Heart left ventricle (tissue), 16 donors: ENCODE measurements at regions not wholly inside any gene's neighbourhood (a gene's known extent, or its start where the extent isn't known, plus 50 kb on each side); places are given as distances from the start of the nearest gene placed in this dataset.

ENCODE experiments used
- ATAC-seq, 4 donors: fragments of 200-7000 bp; cut with Tn5 transposase; one replicate each; pipeline ENCODE4 v1.9.1; 2020 to 2022; ENCODE audit warnings: moderate library complexity in 4 of 4, mild to moderate bottlenecking in 3 of 4, moderate number of reproducible peaks in 1 of 4
- DNase-seq, 5 donors: peaks; one replicate each; pipeline ENCODE4 v3.0.0-alpha.2; 2020
- H3K27ac ChIP-seq, 12 donors: fragments of 200-600 bp; sonication (generic) in 4 of 12; one replicate each; pipeline versions ENCODE4 v1.5.0 to v1.8.0; 2016 to 2022; ENCODE audit warnings: mild to moderate bottlenecking in 2 of 12
- H3K27me3 ChIP-seq, 9 donors: fragments of 200-600 bp; sonication (generic) in 2 of 9; one replicate each; pipeline versions ENCODE4 v1.5.1 to v1.8.0; 2016 to 2022; ENCODE audit warnings: mild to moderate bottlenecking in 3 of 9
- H3K36me3 ChIP-seq, 9 donors: fragments of 200-600 bp; sonication (generic) in 2 of 9; one replicate each; pipeline versions ENCODE4 v1.5.0 to v1.8.0; 2018 to 2022; ENCODE audit warnings: mild to moderate bottlenecking in 2 of 9
- H3K4me1 ChIP-seq, 12 donors: fragments of 200-600 bp; sonication (generic) in 4 of 12; one replicate each; pipeline versions ENCODE4 v1.5.0 to v1.8.0; 2016 to 2022; ENCODE audit warnings: mild to moderate bottlenecking in 3 of 12
- H3K4me3 ChIP-seq, 12 donors: fragments of 200-600 bp; sonication (generic) in 4 of 12; one replicate each; pipeline versions ENCODE4 v1.5.0 to v1.8.0; 2017 to 2022; ENCODE audit warnings: mild to moderate bottlenecking in 9 of 12, moderate library complexity in 4 of 12
- H3K9me3 ChIP-seq, 12 donors: fragments of 200-600 bp; sonication (generic) in 4 of 12; one replicate each; pipeline versions ENCODE4 v1.5.0 to v1.8.0; 2016 to 2022; ENCODE audit warnings: mild to moderate bottlenecking in 1 of 12
- POLR2A ChIP-seq, 2 donors: fragments of 450-650 bp; IDR thresholded peaks; one replicate each; pipeline ENCODE4 v1.6.1; 2017; ENCODE audit warnings: antibody characterized with exemption in 2 of 2, mild to moderate bottlenecking in 2 of 2, moderate library complexity in 2 of 2
- WGBS, 4 donors: extraction: QIAGEN DNeasy Blood & Tissue Kit in 2 of 4; methylation state at CpG; one replicate each; pipeline versions ENCODE4 v1.1.5 to v1.1.7; 2013 to 2018; 5-methylcytosine and 5-hydroxymethylcytosine counted together
- intact Hi-C, 10 donors: fragments of 100-400 bp; cut with DNase I; formaldehyde crosslinking; loops; one replicate each; pipeline versions ENCODE4 v1.11.1 to v1.14.2; 2022
- TF ChIP-seq, protein P1 (sequence below), 12 donors: fragments of 200-600 bp; sonication (generic) in 4 of 12; IDR thresholded peaks; one replicate each; pipeline versions ENCODE4 v1.5.0 to v1.8.0; 2018 to 2022; ENCODE audit warnings: antibody characterized with exemption in 12 of 12, mild to moderate bottlenecking in 5 of 12
- donor health status: ischemic (EF 13 %, LVEDD 7.1; RV severe dilation, severe dysfunction).
- donor health status: healthy with polysubstance abuse.
- donor health status: DM: no; HTN: yes; CAD: no.
- donor health status: DM: no; HTN: no; CAD: no.
- donor health status: ischemic (EF 25% LVEDD 6.9; RV normal size, moderate dysfunction).
- donor health status: ischemic (EF 25% LVEDD 5.7; RV mildly dilated, moderate dysfunction).
- donor health status: healthy.
- donor health status: DM: yes; HTN: yes; CAD: no.
- donor health status: ischemic (EF 35%, LVEDD 5.7; RV mildly dilated, moderate dysfunction).
- donor health status: nonischemic (EF 11% LVEDD 7.7; RV severe dilation, severe dysfunction).
- donor health status: DM: yes; HTN: yes; CAD: no.
- donor health status: PGD.
- donor health status: ischemic (EF 29% LVEDD 5.4; RV normal size, mild dysfunction).
- donor health status: nonischemic (EF 23%, LVEDD 6.1; RV moderate dilation, normal function).

DNA sequence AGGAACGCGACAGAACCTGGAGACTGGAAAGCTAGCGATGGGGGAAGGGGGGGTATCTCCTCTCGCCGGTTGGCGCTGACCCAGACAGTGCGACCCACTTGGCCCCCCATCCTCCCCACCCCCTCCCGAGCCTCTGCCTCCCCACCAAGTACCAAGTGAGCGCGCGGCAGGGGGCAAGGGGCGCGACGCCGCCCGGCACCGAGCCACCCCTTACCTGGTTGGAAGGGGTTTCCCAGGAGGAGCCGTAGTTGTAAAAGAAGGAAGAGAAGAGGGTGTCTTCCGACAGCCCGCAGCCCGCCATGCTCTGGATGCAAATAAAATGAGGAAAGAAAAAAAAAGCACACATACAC, 112.2 kb downstream of the DHX15 start:
- ATAC-seq (no peak), DNase-seq (no peak)
- Histone ChIP-seq H3K27me3 (peaks cover 0 to 50% (median 4%) of the 10 kb centered on the region in 9 donors), H3K27ac (peak overlapping the region in 9 of 12 donors; percentile 9 to 78 (median 69)), H3K36me3 (no peaks in the 10 kb centered on the region), H3K9me3 (no peaks in the 10 kb centered on the region), H3K4me3 (peak overlapping the region; percentile 19 to 92 (median 64)), H3K4me1 (peaks cover 0 to 41% (median 18%) of the 10 kb centered on the region in 12 donors)
- TF ChIP-seq, protein P1, sequence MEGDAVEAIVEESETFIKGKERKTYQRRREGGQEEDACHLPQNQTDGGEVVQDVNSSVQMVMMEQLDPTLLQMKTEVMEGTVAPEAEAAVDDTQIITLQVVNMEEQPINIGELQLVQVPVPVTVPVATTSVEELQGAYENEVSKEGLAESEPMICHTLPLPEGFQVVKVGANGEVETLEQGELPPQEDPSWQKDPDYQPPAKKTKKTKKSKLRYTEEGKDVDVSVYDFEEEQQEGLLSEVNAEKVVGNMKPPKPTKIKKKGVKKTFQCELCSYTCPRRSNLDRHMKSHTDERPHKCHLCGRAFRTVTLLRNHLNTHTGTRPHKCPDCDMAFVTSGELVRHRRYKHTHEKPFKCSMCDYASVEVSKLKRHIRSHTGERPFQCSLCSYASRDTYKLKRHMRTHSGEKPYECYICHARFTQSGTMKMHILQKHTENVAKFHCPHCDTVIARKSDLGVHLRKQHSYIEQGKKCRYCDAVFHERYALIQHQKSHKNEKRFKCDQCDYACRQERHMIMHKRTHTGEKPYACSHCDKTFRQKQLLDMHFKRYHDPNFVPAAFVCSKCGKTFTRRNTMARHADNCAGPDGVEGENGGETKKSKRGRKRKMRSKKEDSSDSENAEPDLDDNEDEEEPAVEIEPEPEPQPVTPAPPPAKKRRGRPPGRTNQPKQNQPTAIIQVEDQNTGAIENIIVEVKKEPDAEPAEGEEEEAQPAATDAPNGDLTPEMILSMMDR (IDR thresholded peaks at IDR 0.05), result no peak
- no peak for TF ChIP-seq POLR2A (IDR thresholded peaks at IDR 0.05)
- 0 to 2% (median 1%) methylated on average over 16 to 21 of the region's 21 CpGs for WGBS, 4 donors
- intact Hi-C loops, result loop anchor here in 1 of 10 donors (10.0 kb wide), 1 partner anchor 83 kb away; no protein-coding TSS in a partner anchor

DNA sequence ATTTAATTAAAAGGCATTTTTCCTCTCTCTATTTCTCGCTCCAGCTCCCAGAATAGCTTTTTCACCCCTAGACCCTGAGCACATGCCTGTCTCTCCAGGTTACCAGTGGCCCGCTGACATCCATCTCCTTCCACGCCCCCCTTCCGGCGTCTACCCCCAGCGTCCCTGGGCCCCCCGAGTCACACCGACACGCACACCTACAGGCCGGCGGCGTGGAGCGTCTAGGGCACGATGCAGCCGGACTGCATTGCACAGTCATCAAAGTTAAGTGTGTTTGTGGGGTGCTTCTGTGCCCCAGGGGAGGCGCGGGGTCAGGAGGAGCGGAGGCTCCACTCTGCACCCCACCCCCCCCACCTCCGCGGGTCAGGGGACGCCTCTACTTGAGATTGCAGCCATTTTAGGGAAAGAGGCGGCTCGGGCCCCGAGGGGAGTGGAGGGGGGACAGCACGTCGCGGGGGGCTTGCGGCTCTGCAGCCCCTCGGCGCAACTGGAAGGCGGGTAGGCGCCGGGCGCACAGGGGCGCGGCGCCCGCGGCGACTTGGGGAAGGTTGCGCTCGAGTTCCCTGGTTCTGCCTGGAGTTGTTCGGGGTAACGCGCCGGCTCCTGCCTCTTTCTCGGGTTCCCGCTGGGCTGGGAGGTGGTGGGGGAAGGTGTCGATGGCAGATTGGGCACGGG, 112.7 kb downstream of the DHX15 start:
- Histone ChIP-seq H3K27me3 (peaks cover 0 to 50% (median 4%) of the 10 kb centered on the region in 9 donors), H3K4me3 (peak overlapping the region; percentile 19 to 92 (median 64)), H3K36me3 (no peaks in the 10 kb centered on the region), H3K9me3 (no peaks in the 10 kb centered on the region), H3K4me1 (peaks cover 0 to 41% (median 18%) of the 10 kb centered on the region in 12 donors), H3K27ac (peak overlapping the region in 9 of 12 donors; percentile 49 to 78 (median 69))
- no peak for TF ChIP-seq POLR2A (IDR thresholded peaks at IDR 0.05)
- TF ChIP-seq, protein P1 (IDR thresholded peaks at IDR 0.05), result no peak
- ATAC-seq, result no peak
- DNase-seq, result peak in 3 of 5 donors; percentile 12 to 41 (median 22)
- intact Hi-C loops, result loop anchor here in 1 of 10 donors (10.0 kb wide), 1 partner anchor 83 kb away; no protein-coding TSS in a partner anchor
- 1% methylated on average over 42 to 50 of the region's 50 CpGs for WGBS, 4 donors

DNA sequence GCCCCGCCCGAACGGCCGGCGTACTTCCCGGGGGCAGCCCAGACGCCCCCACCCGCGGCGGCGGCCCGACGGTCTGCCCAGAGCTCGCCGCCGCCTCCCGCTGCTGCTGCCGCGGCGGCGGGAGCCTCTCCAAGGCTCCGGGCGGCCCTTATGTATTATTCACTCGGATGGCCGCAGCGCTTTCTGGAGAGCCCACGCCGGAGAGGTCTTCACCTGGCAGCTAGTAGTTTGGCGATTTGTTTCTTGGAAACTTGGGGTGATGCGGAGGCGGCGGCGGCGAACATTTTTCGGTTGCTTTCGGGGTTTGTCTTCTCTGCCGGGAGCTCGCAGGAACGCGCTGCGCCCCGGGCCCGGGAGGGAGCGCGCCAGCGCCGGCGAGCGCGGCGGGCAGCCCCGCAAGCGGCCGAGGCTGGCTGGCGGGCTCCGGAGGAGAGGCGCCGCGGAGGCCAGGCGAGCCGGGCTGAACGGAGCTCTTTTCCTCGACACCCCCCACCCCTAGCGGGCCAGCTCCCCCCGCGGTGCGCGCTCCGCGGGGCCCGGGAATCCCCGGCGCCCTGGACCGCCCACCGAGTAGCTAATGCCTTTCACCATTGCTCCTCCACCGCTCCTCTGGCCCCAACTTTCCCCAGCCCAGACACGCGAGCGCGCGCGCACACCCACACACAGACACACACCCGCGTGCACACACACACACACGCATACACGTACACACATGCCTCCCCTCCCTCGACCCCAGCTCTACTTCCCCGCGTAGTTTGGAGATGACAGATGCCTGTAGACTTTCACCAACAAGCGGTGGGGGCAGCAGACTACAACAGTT, 113.5 kb downstream of the DHX15 start:
- intact Hi-C loops, result loop anchor here in 1 of 10 donors (10.0 kb wide), 1 partner anchor 84 kb away; no protein-coding TSS in a partner anchor
- peak overlapping the region; percentile 32 to 78 (median 64) for H3K27ac ChIP-seq
- H3K4me3 ChIP-seq, result peak overlapping the region; percentile 19 to 92 (median 64)
- WGBS, 4 donors, result 0 to 1% (median 1%) methylated on average over 30 to 90 of the region's 90 CpGs
- no peaks in the 10 kb centered on the region for H3K36me3 ChIP-seq
- TF ChIP-seq, protein P1 (IDR thresholded peaks at IDR 0.05), result no peak
- TF ChIP-seq POLR2A (IDR thresholded peaks at IDR 0.05), result no peak
- DNase-seq (peak; percentile 27 to 70 (median 51)), ATAC-seq (peak in 3 of 4 donors; percentile 15 to 26 (median 21))
- no peaks in the 10 kb centered on the region for H3K9me3 ChIP-seq
- H3K27me3 ChIP-seq, result peaks cover 0 to 55% (median 4%) of the 10 kb centered on the region in 9 donors
- peaks cover 0 to 41% (median 18%) of the 10 kb centered on the region in 12 donors for H3K4me1 ChIP-seq

DNA sequence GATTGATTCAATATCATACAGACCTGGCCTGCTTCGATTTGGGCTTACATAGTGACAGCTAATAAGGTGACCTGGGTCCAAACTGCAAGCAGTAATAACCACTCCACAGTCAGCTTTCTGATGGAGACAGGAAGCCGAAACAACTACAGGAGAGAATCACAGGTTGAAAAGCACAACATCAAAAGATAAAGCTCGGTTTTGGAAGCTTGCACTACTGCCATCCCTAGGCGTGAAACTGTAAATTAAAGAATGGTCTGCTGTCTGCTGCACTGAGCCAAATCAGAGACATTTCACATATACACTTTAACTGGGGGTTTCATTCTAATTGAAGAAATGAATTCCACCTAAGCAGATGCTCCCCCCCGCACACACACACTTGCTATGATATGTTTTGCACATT, 116.3 kb downstream of the DHX15 start:
- TF ChIP-seq, protein P1 (IDR thresholded peaks at IDR 0.05), result no peak
- no peak for TF ChIP-seq POLR2A (IDR thresholded peaks at IDR 0.05)
- Histone ChIP-seq H3K4me1 (peaks cover 0 to 35% (median 16%) of the 10 kb centered on the region in 12 donors), H3K9me3 (no peaks in the 10 kb centered on the region), H3K27me3 (peaks cover 0 to 50% (median 4%) of the 10 kb centered on the region in 9 donors), H3K27ac (no peak overlapping the region), H3K36me3 (no peaks in the 10 kb centered on the region), H3K4me3 (no peak overlapping the region)
- ATAC-seq (no peak), DNase-seq (no peak)
- intact Hi-C loops, result no loop called here
- 83 to 88% (median 85%) methylated on average over 5 of the region's 5 CpGs for WGBS, 4 donors
